Esophagus (tissue), 2 donors: ENCODE measurements at regions not wholly inside any gene's neighbourhood (a gene's known extent, or its start where the extent isn't known, plus 50 kb on each side); places are given as distances from the start of the nearest gene placed in this dataset.

Experiments used
- H3K27ac ChIP-seq, 2 donors: one replicate each; pipeline ENCODE4 v1.5.1; 2013; ENCODE audit warnings: low read depth in 2 of 2, mild to moderate bottlenecking in 2 of 2, inconsistent platforms in 1 of 2, low read length in 1 of 2, moderate library complexity in 1 of 2
- H3K27me3 ChIP-seq, 2 donors: one replicate each; pipeline ENCODE4 v1.6.1; 2013; ENCODE audit warnings: low read length in 2 of 2, control low read depth in 1 of 2, mild to moderate bottlenecking in 1 of 2; ENCODE audit not compliant: insufficient read depth in 2 of 2, control insufficient read depth in 1 of 2
- H3K36me3 ChIP-seq, 2 donors: one replicate each; pipeline ENCODE4 v1.6.1; 2013; ENCODE audit warnings: low read length in 1 of 2; ENCODE audit not compliant: control insufficient read depth in 2 of 2, insufficient read depth in 2 of 2
- H3K4me1 ChIP-seq, 2 donors: one replicate each; pipeline ENCODE4 v1.6.1; 2013; ENCODE audit warnings: low read length in 1 of 2; ENCODE audit not compliant: control insufficient read depth in 2 of 2, insufficient read depth in 2 of 2
- H3K4me3 ChIP-seq, 2 donors: one replicate each; pipeline ENCODE4 v1.5.1; 2013; ENCODE audit warnings: low read length in 2 of 2, mild to moderate bottlenecking in 2 of 2, low read depth in 1 of 2, moderate library complexity in 1 of 2
- H3K9me3 ChIP-seq, 2 donors: one replicate each; pipeline ENCODE4 v1.6.1; 2013; ENCODE audit warnings: mild to moderate bottlenecking in 2 of 2, low read depth in 1 of 2, low read length in 1 of 2, moderate library complexity in 1 of 2; ENCODE audit not compliant: control insufficient read depth in 2 of 2, insufficient read depth in 1 of 2
- WGBS, 2 donors: extraction: QIAGEN DNeasy Blood & Tissue Kit; methylation state at CpG; one replicate each; pipeline ENCODE4 v1.1.7; 2013; 5-methylcytosine and 5-hydroxymethylcytosine counted together
- donor health status: healthy with polysubstance abuse.
- donor health status: Bipolar disorder and iron deficiency.

DNA sequence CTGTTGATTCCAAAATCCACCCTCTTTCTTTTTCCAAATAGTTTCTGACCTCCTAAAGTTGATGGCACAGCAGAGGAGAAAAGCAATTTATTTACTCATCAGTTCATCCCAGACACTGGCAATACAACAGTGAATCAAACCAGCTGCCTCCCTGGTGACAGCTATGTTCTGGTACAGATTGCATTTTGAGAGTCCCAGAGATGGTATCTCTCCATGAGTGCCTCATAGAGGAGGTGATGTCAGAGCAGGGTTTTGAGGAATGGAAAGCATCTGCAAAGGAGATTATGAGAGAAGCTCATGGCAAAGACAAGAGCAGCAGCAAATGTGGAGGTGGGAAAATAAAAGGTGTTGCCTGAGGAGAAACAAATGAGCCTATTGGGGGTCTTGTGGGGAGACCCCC lies 377.2 kb downstream of the MN1 start:
- H3K36me3 ChIP-seq: no peaks in the 10 kb centered on the region
- H3K4me3 ChIP-seq: no peak overlapping the region
- no peak overlapping the region for H3K27ac ChIP-seq
- H3K4me1 ChIP-seq: peaks cover 0 to 2% of the 10 kb centered on the region in 2 donors
- H3K27me3 ChIP-seq: no peaks in the 10 kb centered on the region
- H3K9me3 ChIP-seq: peaks cover 0 to 5% of the 10 kb centered on the region in 2 donors

DNA sequence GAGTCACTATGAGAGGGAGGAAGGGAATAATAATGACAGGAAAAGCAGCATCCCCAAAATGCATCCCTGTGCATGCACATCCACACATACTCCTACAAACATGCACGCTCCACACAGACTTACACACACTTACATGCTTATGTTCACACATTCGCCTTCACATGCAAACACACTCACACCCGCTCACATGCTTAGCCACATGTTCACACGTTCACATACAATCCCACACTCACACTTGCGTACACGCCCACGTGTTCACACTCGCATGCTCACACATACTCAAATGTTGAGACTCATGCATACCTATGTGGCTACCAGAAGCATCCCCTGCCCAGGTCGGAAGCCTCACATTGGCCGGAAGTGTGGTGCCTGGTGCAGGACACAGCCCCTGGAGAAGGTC lies 372.1 kb downstream of the MN1 start:
- Histone ChIP-seq H3K27me3 (no peaks in the 10 kb centered on the region), H3K9me3 (peaks cover 0 to 13% of the 10 kb centered on the region in 2 donors), H3K27ac (no peak overlapping the region), H3K4me3 (no peak overlapping the region), H3K36me3 (no peaks in the 10 kb centered on the region), H3K4me1 (peaks cover 0 to 2% of the 10 kb centered on the region in 2 donors)
- 90% methylated on average over 10 of the region's 10 CpGs for WGBS, 2 donors

GRCh38 chr22:27431081-27431480 lies 370.5 kb downstream of the MN1 start:
- H3K9me3 ChIP-seq: peaks cover 0 to 13% of the 10 kb centered on the region in 2 donors
- H3K27me3 ChIP-seq: no peaks in the 10 kb centered on the region
- no peak overlapping the region for H3K4me3 ChIP-seq
- WGBS, 2 donors: 70 to 81% methylated on average over 7 of the region's 7 CpGs
- H3K36me3 ChIP-seq: no peaks in the 10 kb centered on the region
- H3K4me1 ChIP-seq: peaks cover 0 to 2% of the 10 kb centered on the region in 2 donors
- H3K27ac ChIP-seq: no peak overlapping the region

GRCh38 chr22:27431896-27432295 lies 369.7 kb downstream of the MN1 start:
- H3K36me3 ChIP-seq: no peaks in the 10 kb centered on the region
- no peaks in the 10 kb centered on the region for H3K27me3 ChIP-seq
- H3K27ac ChIP-seq: no peak overlapping the region
- peaks cover 0 to 2% of the 10 kb centered on the region in 2 donors for H3K4me1 ChIP-seq
- peaks cover 0 to 13% of the 10 kb centered on the region in 2 donors for H3K9me3 ChIP-seq
- no peak overlapping the region for H3K4me3 ChIP-seq
- 72 to 73% methylated on average over 4 of the region's 4 CpGs for WGBS, 2 donors

- Histone ChIP-seq H3K27ac (no peak overlapping the region), H3K27me3 (peaks cover 0 to under 1% of the 10 kb centered on the region in 2 donors), H3K4me3 (no peak overlapping the region), H3K9me3 (peaks cover 0 to 9% of the 10 kb centered on the region in 2 donors), H3K36me3 (no peaks in the 10 kb centered on the region), H3K4me1 (peaks cover 0 to 2% of the 10 kb centered on the region in 2 donors)
- WGBS, 2 donors: 67 to 68% methylated on average over 1 of the region's 1 CpG
Observed at GRCh38 chr22:27433099-27433498, 368.5 kb downstream of the MN1 start.

DNA sequence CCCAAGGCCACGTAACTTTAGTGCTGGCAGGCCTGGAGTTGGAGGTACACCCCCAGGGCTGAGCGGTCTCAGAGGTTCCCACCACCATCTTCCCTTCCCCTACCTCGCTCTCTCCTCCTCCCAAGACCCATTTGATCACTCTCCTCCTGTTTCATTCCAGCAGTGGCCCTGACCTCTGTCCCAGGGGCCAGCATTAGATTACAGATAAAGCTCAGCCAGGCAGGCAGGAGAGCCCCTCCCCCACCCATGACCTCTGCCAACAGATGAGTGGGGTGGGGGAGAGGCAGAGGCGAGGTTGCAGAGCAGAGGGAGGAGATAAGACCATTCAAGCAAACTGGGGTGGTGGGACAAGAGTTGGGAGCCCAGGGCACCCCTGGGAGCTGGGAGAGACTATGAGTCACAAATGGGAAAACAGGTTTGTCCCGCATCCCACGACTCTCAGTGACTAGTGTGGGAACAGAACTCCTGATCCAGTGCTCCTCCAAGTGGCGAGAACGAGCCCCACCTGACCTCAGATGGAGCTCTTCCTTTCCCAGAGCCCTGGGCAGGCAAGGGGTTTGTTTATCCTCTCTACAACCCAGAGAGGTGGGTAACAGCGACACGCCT lies 367.9 kb downstream of the MN1 start:
- H3K27me3 ChIP-seq: peaks cover 0 to 4% of the 10 kb centered on the region in 2 donors
- no peaks in the 10 kb centered on the region for H3K36me3 ChIP-seq
- H3K27ac ChIP-seq: no peak overlapping the region
- peaks cover 0 to 9% of the 10 kb centered on the region in 2 donors for H3K9me3 ChIP-seq
- no peak overlapping the region for H3K4me3 ChIP-seq
- H3K4me1 ChIP-seq: peaks cover 0 to 2% of the 10 kb centered on the region in 2 donors
- 76 to 77% methylated on average over 10 of the region's 10 CpGs for WGBS, 2 donors

- Histone ChIP-seq H3K4me3 (no peak overlapping the region), H3K4me1 (peaks cover 0 to 2% of the 10 kb centered on the region in 2 donors), H3K27ac (no peak overlapping the region), H3K27me3 (peaks cover 0 to 4% of the 10 kb centered on the region in 2 donors), H3K36me3 (no peaks in the 10 kb centered on the region), H3K9me3 (peaks cover 0 to 9% of the 10 kb centered on the region in 2 donors)
- WGBS, 2 donors: 85 to 92% methylated on average over 10 of the region's 10 CpGs
Observed at GRCh38 chr22:27434898-27435297, 366.7 kb downstream of the MN1 start.

DNA sequence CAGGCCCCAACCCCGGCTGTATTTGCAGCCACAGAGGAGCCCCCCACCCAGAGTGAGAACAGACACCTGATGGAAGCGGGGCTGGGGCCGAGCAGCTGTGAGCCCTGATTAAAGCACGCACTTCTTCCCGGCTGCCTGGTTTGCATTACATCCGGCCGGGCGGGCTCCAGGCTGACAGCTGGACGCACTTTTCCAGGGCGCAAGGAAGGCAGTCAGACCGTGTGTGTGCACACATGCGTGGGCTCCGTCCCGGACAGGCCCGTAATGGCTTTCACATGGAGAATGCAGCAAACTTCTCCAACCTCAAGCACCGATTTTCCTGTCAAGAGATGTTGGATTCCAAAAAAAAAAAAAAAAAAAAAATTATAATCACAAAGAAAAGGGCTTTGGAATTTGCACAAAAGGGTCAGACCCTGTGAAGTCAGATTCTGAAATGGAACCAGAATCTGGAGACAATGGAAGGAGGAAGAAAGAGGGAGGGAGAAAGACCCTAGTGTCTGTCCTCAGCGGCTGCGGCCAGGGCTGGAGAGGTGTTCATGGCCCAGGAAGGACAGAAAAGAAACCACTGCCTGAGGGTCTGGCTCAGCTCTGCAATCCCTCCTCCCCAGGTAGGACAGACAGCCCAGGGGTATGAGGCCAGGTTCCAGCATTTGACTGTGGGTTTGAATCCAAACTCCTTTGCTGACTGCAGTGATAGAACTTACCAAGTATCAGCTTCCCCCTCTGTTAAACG lies 365.5 kb downstream of the MN1 start:
- H3K36me3 ChIP-seq: no peaks in the 10 kb centered on the region
- H3K27ac ChIP-seq: peak overlapping the region; percentile 14
- no peak overlapping the region for H3K4me3 ChIP-seq
- WGBS, 2 donors: 31 to 53% methylated on average over 19 of the region's 19 CpGs
- H3K4me1 ChIP-seq: peaks cover 0 to 2% of the 10 kb centered on the region in 2 donors
- peaks cover 0 to 4% of the 10 kb centered on the region in 2 donors for H3K27me3 ChIP-seq
- H3K9me3 ChIP-seq: peaks cover 0 to 6% of the 10 kb centered on the region in 2 donors

- Histone ChIP-seq H3K4me1 (peaks cover 0 to 2% of the 10 kb centered on the region in 2 donors), H3K4me3 (no peak overlapping the region), H3K27me3 (peaks cover 0 to 4% of the 10 kb centered on the region in 2 donors), H3K9me3 (peaks cover 0 to 5% of the 10 kb centered on the region in 2 donors), H3K27ac (peak overlapping the region in 1 of 2 donors; percentile 8), H3K36me3 (no peaks in the 10 kb centered on the region)
- WGBS, 2 donors: 78 to 90% methylated on average over 7 of the region's 7 CpGs
Observed at GRCh38 chr22:27436591-27436990, 365.0 kb downstream of the MN1 start.
